Epithelial cell of esophagus (primary cell): ENCODE measurements at regions not wholly inside any gene's neighbourhood (a gene's known extent, or its start where the extent isn't known, plus 50 kb on each side); places are given as distances from the start of the nearest gene placed in this dataset.
"Not testable (repeated sequence)": the region's sequence is repeated elsewhere in the genome, so short reads cannot be mapped to it uniquely, and the experiment has no call there.

Source experiments
- DNase-seq: peaks from one replicate; pipeline ENCODE4 v3.0.0; 2010; ENCODE audit warnings: low read depth
- H3K4me3 ChIP-seq: 2 replicates; pipeline ENCODE4 v1.5.1; 2011; ENCODE audit warnings: mild to moderate bottlenecking, low read length, control low read depth
- TF ChIP-seq, protein P1 (sequence below): IDR thresholded peaks from 2 replicates; pipeline ENCODE4 v1.5.1; 2011; ENCODE audit warnings: low read depth, mild to moderate bottlenecking, low read length, control low read depth, inconsistent platforms; ENCODE audit not compliant: insufficient read depth; ENCODE audit errors: missing control alignments

DNA sequence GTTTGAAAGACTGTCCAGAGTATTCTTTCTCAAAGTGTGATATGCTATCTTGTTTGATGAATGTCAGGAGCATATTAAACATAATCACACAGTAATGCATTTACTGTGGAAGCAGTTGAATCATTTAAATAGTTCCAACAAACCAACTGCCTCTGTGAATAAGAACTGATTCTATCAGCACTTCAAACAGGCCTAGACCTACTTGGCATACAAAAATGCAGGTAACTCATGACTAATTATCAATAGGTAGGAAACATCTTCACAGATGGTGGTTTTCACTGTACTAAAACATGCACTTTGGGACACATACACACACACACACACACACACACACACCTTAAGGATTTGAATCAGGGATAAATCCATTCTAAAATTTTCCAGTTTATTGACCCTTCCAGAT lies 91.2 kb upstream of the SNX2 start:
- no peak overlapping the region for H3K4me3 ChIP-seq
- no peak for DNase-seq
- TF ChIP-seq, protein P1, sequence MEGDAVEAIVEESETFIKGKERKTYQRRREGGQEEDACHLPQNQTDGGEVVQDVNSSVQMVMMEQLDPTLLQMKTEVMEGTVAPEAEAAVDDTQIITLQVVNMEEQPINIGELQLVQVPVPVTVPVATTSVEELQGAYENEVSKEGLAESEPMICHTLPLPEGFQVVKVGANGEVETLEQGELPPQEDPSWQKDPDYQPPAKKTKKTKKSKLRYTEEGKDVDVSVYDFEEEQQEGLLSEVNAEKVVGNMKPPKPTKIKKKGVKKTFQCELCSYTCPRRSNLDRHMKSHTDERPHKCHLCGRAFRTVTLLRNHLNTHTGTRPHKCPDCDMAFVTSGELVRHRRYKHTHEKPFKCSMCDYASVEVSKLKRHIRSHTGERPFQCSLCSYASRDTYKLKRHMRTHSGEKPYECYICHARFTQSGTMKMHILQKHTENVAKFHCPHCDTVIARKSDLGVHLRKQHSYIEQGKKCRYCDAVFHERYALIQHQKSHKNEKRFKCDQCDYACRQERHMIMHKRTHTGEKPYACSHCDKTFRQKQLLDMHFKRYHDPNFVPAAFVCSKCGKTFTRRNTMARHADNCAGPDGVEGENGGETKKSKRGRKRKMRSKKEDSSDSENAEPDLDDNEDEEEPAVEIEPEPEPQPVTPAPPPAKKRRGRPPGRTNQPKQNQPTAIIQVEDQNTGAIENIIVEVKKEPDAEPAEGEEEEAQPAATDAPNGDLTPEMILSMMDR, result no peak

DNA sequence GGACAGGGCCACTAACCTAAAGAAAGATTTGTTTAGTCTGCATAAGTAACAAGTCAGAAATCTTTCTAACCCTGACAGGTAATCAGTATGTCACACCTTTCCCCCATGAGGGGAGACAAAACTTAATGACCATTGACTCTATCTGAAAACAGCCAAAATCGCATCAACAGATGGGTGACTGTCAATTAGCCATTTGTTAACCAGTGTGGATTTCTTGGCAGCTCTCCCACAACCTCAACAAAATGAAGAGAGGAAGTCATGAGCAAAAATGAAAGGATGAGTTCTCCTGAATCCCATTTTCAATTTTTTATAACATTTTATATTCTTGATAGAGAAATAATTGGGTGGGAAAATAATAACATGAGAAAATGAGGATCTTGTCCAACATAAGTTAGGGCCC lies 84.6 kb upstream of the SNX2 start:
- TF ChIP-seq, protein P1, result no peak
- no peak overlapping the region for H3K4me3 ChIP-seq
- no peak for DNase-seq

DNA sequence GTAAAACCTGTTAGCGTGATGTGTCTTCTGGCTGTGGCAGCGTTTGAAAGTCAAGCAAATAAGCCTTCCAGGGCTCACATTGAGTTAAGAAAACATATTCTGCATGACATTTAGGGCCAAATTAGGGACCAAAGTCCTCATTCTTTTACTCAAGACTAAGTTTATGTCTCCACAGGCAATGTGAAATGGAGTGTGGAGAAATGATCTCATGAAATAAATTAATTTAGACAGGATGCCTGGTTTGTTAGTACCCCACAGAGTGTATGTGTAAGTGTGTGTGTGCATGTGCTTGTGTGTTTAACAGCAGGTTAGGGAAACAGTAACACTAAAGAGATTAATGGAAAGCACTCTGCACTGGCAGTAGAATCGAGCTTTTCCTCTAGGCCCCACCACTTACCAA lies 82.9 kb upstream of the SNX2 start:
- TF ChIP-seq, protein P1, result no peak
- no peak for DNase-seq
- H3K4me3 ChIP-seq, result no peak overlapping the region

DNA sequence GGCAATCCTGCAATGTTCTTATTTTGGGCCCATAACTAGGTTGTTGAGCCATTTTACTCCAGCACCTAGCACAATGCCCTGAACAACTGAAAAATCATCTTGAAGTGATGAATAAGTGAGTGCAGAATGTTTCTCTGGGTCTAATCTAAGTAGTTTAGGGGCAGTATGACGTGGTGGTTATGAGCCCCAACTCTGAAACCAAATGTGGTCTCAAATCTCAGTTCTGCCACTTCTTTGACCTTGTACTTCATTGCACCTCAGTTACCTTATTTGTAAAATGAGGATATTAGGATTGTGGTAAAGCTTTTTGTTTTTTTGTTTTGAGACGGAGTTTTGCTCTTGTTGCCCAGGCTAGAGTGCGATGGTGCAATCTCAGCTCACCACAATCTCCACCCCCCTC lies 80.9 kb upstream of the SNX2 start:
- TF ChIP-seq, protein P1, result no peak
- no peak overlapping the region for H3K4me3 ChIP-seq
- DNase-seq, result no peak

DNA sequence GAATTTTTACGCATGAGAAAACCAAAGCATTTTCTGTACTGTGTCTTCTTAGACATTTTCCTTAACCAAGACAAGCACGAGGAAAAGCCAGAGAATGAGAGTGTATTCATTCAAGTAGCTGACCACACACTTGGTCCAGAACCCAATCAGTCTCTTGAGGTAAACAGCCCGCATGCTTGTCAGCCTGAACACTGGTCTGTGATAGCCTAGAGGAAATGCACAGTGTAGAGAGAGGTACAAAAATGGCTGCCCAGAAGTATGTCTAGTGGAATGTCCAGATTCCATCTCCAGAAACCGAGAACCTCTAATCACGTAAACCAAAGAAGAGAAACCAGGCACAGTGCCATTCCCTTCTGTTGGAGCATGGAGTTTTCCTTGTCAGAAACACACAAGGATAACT lies 80.0 kb upstream of the SNX2 start:
- TF ChIP-seq, protein P1, result no peak
- DNase-seq, result no peak
- no peak overlapping the region for H3K4me3 ChIP-seq

DNA sequence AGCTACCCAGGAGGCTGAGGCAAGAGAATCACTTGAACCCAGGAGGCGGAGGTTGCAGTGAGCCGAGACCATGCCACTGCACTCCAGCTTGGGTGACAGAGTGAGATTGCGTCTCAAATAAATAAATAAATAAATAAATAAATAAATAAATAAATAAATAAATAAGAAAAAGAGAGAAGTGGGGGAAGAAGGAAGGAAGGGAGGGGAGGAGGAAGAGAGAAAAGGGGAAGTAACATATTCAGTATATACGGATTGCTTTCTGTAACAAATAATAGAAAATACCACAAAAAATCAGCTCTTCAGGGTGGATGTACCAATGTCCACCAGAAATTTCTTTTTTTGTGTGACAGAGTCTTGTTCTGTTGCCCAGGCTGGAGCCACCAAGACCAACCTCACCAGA lies 78.1 kb upstream of the SNX2 start:
- H3K4me3 ChIP-seq, DNase-seq: not testable (repeated sequence)

DNA sequence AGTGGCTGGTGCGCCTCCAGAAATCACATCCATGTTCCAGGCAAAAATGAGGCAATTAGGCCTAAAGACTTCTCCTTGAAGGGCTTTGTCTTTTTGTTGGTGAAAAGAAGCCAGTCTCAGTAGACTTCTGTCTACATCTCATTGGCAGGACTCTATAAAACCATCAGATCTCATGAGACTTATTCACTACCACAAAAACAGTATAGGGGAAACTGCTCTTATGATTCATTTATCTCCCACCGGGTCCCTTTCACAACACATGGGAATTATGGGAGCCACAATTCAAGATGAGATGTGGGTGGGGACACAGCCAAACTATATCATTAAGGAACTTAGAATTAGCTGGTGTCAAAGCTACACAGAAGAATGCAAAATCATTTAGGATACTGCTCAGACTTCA lies 77.7 kb upstream of the SNX2 start:
- TF ChIP-seq, protein P1, result no peak
- H3K4me3 ChIP-seq, result no peak overlapping the region
- DNase-seq, result no peak

DNA sequence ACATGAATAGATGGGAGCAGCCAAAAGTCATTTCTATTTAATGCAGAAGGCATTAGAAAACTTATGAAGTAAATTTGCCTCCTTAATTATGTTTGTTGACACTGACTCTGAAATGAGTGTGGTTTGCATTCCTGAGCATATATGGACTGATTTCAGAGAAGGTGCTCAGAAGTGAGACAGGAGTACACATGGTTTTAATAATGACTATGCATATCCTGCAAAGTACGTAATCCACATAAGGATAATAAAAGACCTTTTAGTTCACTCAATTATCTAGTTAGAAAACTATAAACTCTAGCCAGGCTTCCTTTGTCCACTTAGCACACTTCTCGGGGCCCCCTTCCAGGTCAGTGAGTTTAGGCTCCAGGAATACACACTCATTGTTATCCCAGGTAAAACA lies 75.7 kb upstream of the SNX2 start:
- no peak for DNase-seq
- no peak overlapping the region for H3K4me3 ChIP-seq
- TF ChIP-seq, protein P1, result no peak
